ENCODE measurements at regions not wholly inside any gene's neighbourhood (a gene's known extent, or its start where the extent isn't known, plus 50 kb on each side); places are given as distances from the start of the nearest gene placed in this dataset.

GRCh38 chr1:77620273-77620672 is 62.2 kb downstream of the ZZZ3 start:
- TF ChIP-seq CTCF (conservative IDR thresholded peaks at IDR 0.05; ENCODE audit: low read depth, low read length) (no peak), EZH2 (IDR thresholded peaks at IDR 0.05; ENCODE audit: borderline replicate concordance, low read depth, low read length, poor library complexity, severe bottlenecking) (no peak)

Measured in A673 (cell line).